22Rv1 (cell line): ENCODE measurements at regions not wholly inside any gene's neighbourhood (a gene's known extent, or its start where the extent isn't known, plus 50 kb on each side); places are given as distances from the start of the nearest gene placed in this dataset.

Experiments
- ZFX ChIP-seq: fragments of 450-650 bp; IDR thresholded peaks from 2 replicates; pipeline ENCODE4 v1.6.1; 2017; ENCODE audit warnings: antibody characterized with exemption, borderline replicate concordance
- TF ChIP-seq, protein P1 (sequence below): fragments of 450-650 bp; IDR thresholded peaks from 2 replicates; pipeline ENCODE4 v1.5.1; 2017; ENCODE audit warnings: mild to moderate bottlenecking

GRCh38 chr12:19822476-19822875, 383.2 kb downstream of the AEBP2 start:
- TF ChIP-seq, protein P1, sequence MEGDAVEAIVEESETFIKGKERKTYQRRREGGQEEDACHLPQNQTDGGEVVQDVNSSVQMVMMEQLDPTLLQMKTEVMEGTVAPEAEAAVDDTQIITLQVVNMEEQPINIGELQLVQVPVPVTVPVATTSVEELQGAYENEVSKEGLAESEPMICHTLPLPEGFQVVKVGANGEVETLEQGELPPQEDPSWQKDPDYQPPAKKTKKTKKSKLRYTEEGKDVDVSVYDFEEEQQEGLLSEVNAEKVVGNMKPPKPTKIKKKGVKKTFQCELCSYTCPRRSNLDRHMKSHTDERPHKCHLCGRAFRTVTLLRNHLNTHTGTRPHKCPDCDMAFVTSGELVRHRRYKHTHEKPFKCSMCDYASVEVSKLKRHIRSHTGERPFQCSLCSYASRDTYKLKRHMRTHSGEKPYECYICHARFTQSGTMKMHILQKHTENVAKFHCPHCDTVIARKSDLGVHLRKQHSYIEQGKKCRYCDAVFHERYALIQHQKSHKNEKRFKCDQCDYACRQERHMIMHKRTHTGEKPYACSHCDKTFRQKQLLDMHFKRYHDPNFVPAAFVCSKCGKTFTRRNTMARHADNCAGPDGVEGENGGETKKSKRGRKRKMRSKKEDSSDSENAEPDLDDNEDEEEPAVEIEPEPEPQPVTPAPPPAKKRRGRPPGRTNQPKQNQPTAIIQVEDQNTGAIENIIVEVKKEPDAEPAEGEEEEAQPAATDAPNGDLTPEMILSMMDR: no peak
- no peak for TF ChIP-seq ZFX
